ENCODE measurements at regions not wholly inside any gene's neighbourhood (a gene's known extent, or its start where the extent isn't known, plus 50 kb on each side); places are given as distances from the start of the nearest gene placed in this dataset.

DNA sequence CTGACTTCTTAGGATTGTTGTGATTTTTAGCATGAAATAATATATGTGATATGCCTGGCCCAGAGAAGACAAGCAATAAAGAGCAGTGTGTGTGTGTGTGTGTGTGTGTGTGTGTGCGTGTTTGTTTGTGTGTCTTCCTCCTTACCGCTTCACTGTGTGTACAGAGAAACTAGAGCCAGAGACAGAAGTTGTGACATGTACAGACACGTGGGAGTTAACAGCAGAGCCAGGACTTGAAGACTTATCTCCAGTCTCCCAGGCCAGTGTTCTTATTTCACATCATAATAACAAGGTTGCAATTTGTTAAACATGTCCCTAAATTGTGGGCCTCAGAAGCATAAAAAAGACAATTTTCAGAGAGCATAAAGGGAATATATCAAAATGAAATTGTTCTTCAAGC, 192.0 kb upstream of the JUN start:
- Histone ChIP-seq H3K27me3 (no peaks in the 10 kb centered on the region), H2AFZ (no peak overlapping the region), H4K20me1 (ENCODE audit: insufficient read depth, poor library complexity, severe bottlenecking) (no peaks in the 10 kb centered on the region), H3K4me3 (no peak overlapping the region), H3K4me2 (no peak overlapping the region), H3K4me1 (ENCODE audit: insufficient read depth) (peaks cover 28% of the 10 kb centered on the region), H3K36me3 (replicated peaks; ENCODE audit: insufficient read depth, low read depth) (no peaks in the 10 kb centered on the region), H3K79me2 (no peaks in the 10 kb centered on the region), H3K27ac (peak overlapping the region; percentile 53), H3K9me3 (ENCODE audit: low read depth) (no peaks in the 10 kb centered on the region), H3K9me2 (replicated peaks; ENCODE audit: insufficient read depth) (no peaks in the 10 kb centered on the region)
- 61% methylated on average over 3 of the region's 3 CpGs for WGBS (ENCODE audit: low lambda C conversion rate, missing lambda C conversion rate)
- peak; percentile 23 for DNase-seq (ENCODE audit: low spot score)
- TF ChIP-seq EZH2phosphoT487 (IDR thresholded peaks at IDR 0.05; ENCODE audit: low read depth, severe bottlenecking, unreplicated experiment) (no peak), EZH2 (IDR thresholded peaks at IDR 0.05; ENCODE audit: borderline replicate concordance) (no peak)
- TF ChIP-seq, protein P1, sequence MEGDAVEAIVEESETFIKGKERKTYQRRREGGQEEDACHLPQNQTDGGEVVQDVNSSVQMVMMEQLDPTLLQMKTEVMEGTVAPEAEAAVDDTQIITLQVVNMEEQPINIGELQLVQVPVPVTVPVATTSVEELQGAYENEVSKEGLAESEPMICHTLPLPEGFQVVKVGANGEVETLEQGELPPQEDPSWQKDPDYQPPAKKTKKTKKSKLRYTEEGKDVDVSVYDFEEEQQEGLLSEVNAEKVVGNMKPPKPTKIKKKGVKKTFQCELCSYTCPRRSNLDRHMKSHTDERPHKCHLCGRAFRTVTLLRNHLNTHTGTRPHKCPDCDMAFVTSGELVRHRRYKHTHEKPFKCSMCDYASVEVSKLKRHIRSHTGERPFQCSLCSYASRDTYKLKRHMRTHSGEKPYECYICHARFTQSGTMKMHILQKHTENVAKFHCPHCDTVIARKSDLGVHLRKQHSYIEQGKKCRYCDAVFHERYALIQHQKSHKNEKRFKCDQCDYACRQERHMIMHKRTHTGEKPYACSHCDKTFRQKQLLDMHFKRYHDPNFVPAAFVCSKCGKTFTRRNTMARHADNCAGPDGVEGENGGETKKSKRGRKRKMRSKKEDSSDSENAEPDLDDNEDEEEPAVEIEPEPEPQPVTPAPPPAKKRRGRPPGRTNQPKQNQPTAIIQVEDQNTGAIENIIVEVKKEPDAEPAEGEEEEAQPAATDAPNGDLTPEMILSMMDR (IDR thresholded peaks at IDR 0.05; ENCODE audit: poor library complexity), result no peak

DNA sequence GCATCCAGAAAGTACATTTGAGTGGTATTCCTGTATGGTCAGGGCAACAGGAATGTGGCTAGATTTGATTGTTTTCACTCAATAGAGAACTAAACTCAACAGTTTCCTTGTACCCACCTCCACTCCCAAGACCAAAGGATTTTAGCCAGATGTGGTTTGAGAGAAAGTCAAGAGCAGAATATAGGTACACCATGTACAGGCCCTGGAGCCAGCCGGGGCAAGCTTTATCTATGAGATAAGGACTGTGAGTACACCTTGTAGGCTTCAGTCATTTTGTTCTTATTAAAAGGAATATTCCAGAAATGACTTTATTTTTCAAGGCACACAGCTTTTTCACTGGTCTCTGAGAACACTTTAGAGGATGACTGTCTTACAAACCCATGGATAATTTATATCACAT, 192.4 kb upstream of the JUN start:
- Histone ChIP-seq H4K20me1 (ENCODE audit: insufficient read depth, poor library complexity, severe bottlenecking) (no peaks in the 10 kb centered on the region), H3K9me3 (ENCODE audit: low read depth) (no peaks in the 10 kb centered on the region), H3K4me1 (ENCODE audit: insufficient read depth) (peaks cover 24% of the 10 kb centered on the region), H3K79me2 (no peaks in the 10 kb centered on the region), H3K9me2 (replicated peaks; ENCODE audit: insufficient read depth) (no peaks in the 10 kb centered on the region), H3K36me3 (replicated peaks; ENCODE audit: insufficient read depth, low read depth) (no peaks in the 10 kb centered on the region), H2AFZ (peak overlapping the region; percentile 4), H3K4me3 (no peak overlapping the region), H3K27me3 (no peaks in the 10 kb centered on the region), H3K27ac (peak overlapping the region; percentile 53), H3K4me2 (peak overlapping the region; percentile 15)
- no peak for TF ChIP-seq EZH2 (IDR thresholded peaks at IDR 0.05; ENCODE audit: borderline replicate concordance)
- TF ChIP-seq, protein P1 (IDR thresholded peaks at IDR 0.05; ENCODE audit: poor library complexity), result no peak
- TF ChIP-seq EZH2phosphoT487 (IDR thresholded peaks at IDR 0.05; ENCODE audit: low read depth, severe bottlenecking, unreplicated experiment), result no peak
- DNase-seq (ENCODE audit: low spot score), result no peak
- WGBS (ENCODE audit: low lambda C conversion rate, missing lambda C conversion rate), result 16% methylated on average over 1 of the region's 1 CpG

DNA sequence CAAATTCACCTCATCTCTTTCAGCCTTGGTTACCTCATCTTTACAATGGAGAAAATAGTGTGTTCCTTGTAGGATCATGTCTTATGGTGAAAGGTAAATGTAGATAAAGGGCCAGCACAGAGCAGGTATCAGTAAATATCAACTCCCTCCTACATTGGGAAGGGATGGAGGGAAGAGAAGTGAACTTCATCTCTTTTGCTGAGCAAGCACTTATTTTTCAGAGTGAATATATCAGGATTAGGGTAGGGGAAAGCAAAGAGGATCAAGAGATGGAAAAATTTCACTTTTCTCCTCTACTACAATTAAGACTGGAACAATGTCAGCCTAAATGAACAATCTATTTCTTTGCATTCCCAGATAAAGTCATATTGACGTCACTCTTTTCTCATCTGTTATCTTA, 193.8 kb upstream of the JUN start:
- no peak for DNase-seq (ENCODE audit: low spot score)
- Histone ChIP-seq H3K4me3 (no peak overlapping the region), H3K79me2 (no peaks in the 10 kb centered on the region), H2AFZ (no peak overlapping the region), H3K9me3 (ENCODE audit: low read depth) (no peaks in the 10 kb centered on the region), H4K20me1 (ENCODE audit: insufficient read depth, poor library complexity, severe bottlenecking) (no peaks in the 10 kb centered on the region), H3K27me3 (no peaks in the 10 kb centered on the region), H3K27ac (peak overlapping the region; percentile 21), H3K36me3 (replicated peaks; ENCODE audit: insufficient read depth, low read depth) (no peaks in the 10 kb centered on the region), H3K4me1 (ENCODE audit: insufficient read depth) (peaks cover 23% of the 10 kb centered on the region), H3K9me2 (replicated peaks; ENCODE audit: insufficient read depth) (no peaks in the 10 kb centered on the region), H3K4me2 (no peak overlapping the region)
- TF ChIP-seq EZH2 (IDR thresholded peaks at IDR 0.05; ENCODE audit: borderline replicate concordance), result no peak
- TF ChIP-seq EZH2phosphoT487 (IDR thresholded peaks at IDR 0.05; ENCODE audit: low read depth, severe bottlenecking, unreplicated experiment), result no peak
- TF ChIP-seq, protein P1 (IDR thresholded peaks at IDR 0.05; ENCODE audit: poor library complexity), result no peak
- 59% methylated on average over 1 of the region's 1 CpG for whole genome bisulfite sequencing (ENCODE audit: low lambda C conversion rate, missing lambda C conversion rate)

DNA sequence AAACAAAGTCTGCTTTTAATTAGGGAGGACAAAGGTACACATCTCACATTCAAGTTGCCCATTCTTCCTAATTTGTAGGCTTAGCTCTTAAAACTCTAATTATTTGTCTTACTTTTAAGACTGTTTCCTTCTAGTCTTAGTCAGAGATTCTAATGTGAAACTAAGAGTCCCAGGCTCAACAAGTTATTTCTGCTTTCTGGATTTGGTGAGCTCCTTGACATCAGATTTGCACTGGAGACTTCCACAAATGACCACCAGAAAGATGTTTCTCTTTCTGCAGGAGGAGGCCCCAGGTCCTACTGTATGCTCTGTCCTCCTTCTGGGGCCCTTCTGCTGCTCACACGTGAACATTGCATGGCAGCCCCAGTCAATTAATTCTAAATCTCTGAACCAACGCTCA, 194.2 kb upstream of the JUN start:
- no peak for DNase-seq (ENCODE audit: low spot score)
- 79% methylated on average over 2 of the region's 2 CpGs for WGBS (ENCODE audit: low lambda C conversion rate, missing lambda C conversion rate)
- H3K9me3 ChIP-seq (ENCODE audit: low read depth), result no peaks in the 10 kb centered on the region

More for the DNA sequence above, 194.2 kb upstream of the JUN start:
- Histone ChIP-seq H3K36me3 (replicated peaks; ENCODE audit: insufficient read depth, low read depth) (no peaks in the 10 kb centered on the region), H3K79me2 (no peaks in the 10 kb centered on the region), H3K27me3 (no peaks in the 10 kb centered on the region), H2AFZ (no peak overlapping the region), H4K20me1 (ENCODE audit: insufficient read depth, poor library complexity, severe bottlenecking) (no peaks in the 10 kb centered on the region), H3K27ac (no peak overlapping the region), H3K4me2 (no peak overlapping the region), H3K4me3 (no peak overlapping the region), H3K4me1 (ENCODE audit: insufficient read depth) (peaks cover 28% of the 10 kb centered on the region), H3K9me2 (replicated peaks; ENCODE audit: insufficient read depth) (no peaks in the 10 kb centered on the region)
- no peak for TF ChIP-seq EZH2phosphoT487 (IDR thresholded peaks at IDR 0.05; ENCODE audit: low read depth, severe bottlenecking, unreplicated experiment)
- TF ChIP-seq EZH2 (IDR thresholded peaks at IDR 0.05; ENCODE audit: borderline replicate concordance), result no peak
- TF ChIP-seq, protein P1 (IDR thresholded peaks at IDR 0.05; ENCODE audit: poor library complexity), result no peak

Measured in hepatocyte (in vitro differentiated cells).